SKM-1 (cell line): ENCODE measurements at regions not wholly inside any gene's neighbourhood (a gene's known extent, or its start where the extent isn't known, plus 50 kb on each side); places are given as distances from the start of the nearest gene placed in this dataset.
"Not testable (repeated sequence)": the region's sequence is repeated elsewhere in the genome, so short reads cannot be mapped to it uniquely, and the experiment has no call there.

ENCODE experiments used
- DNase-seq: peaks from one replicate; lab custom pipeline; 2025; ENCODE audit not compliant: unreplicated experiment; lab: John Stamatoyannopoulos, UW

- DNase-seq: no peak
These were observed 139.1 kb upstream of the CLINT1 start for GRCh38 chr5:157997991-157998504.

- DNase-seq: peak; percentile 54
These were observed 136.1 kb upstream of the CLINT1 start for GRCh38 chr5:157994906-157995519.

GRCh38 chr5:157993986-157994691 lies 135.2 kb upstream of the CLINT1 start:
- no peak for DNase-seq

- peak; percentile 48 for DNase-seq
These were observed 134.3 kb upstream of the CLINT1 start for GRCh38 chr5:157993201-157993600.

GRCh38 chr5:157990583-157991181 lies 131.7 kb upstream of the CLINT1 start:
- DNase-seq: no peak

- DNase-seq: no peak
These were observed 130.4 kb upstream of the CLINT1 start for GRCh38 chr5:157989296-157989695.

GRCh38 chr5:157987259-157987658 lies 128.3 kb upstream of the CLINT1 start:
- DNase-seq: no peak

GRCh38 chr5:157986431-157986990 lies 127.6 kb upstream of the CLINT1 start:
- no peak for DNase-seq

GRCh38 chr5:157984611-157985010 lies 125.7 kb upstream of the CLINT1 start:
- DNase-seq: no peak

GRCh38 chr5:157983906-157984551 lies 125.1 kb upstream of the CLINT1 start:
- no peak for DNase-seq

GRCh38 chr5:157978061-157978460 lies 119.1 kb upstream of the CLINT1 start:
- DNase-seq: no peak

- no peak for DNase-seq
These were observed 117.5 kb upstream of the CLINT1 start for GRCh38 chr5:157976429-157976828.

- no peak for DNase-seq
These were observed 113.6 kb upstream of the CLINT1 start for GRCh38 chr5:157972579-157972978.

GRCh38 chr5:157971571-157972216 lies 112.7 kb upstream of the CLINT1 start:
- no peak for DNase-seq

GRCh38 chr5:157968570-157968969 lies 109.6 kb upstream of the CLINT1 start:
- DNase-seq: not testable (repeated sequence)

- DNase-seq: no peak
These were observed 107.0 kb upstream of the CLINT1 start for GRCh38 chr5:157965989-157966388.

- no peak for DNase-seq
These were observed 106.2 kb upstream of the CLINT1 start for GRCh38 chr5:157965040-157965678.

GRCh38 chr5:157963761-157964160 lies 104.8 kb upstream of the CLINT1 start:
- DNase-seq: no peak

GRCh38 chr5:157963244-157963643 lies 104.3 kb upstream of the CLINT1 start:
- DNase-seq: no peak

- not testable (repeated sequence) for DNase-seq
These were observed 103.7 kb upstream of the CLINT1 start for GRCh38 chr5:157962686-157963085.
